ENCODE measurements at regions not wholly inside any gene's neighbourhood (a gene's known extent, or its start where the extent isn't known, plus 50 kb on each side); places are given as distances from the start of the nearest gene placed in this dataset.

GRCh38 chr11:128196235-128196634 is 391.1 kb downstream of the ETS1 start:
- FAIRE-seq (no peak), DNase-seq (ENCODE audit: insufficient read length) (no peak)
- TF ChIP-seq POLR2AphosphoS5 (IDR thresholded peaks at IDR 0.05; ENCODE audit: low read depth, low read length), result no peak
- no peak for TF ChIP-seq TAF1 (IDR thresholded peaks at IDR 0.05; ENCODE audit: borderline replicate concordance, low read depth, low read length)
- no peak for TF ChIP-seq POLR2A (IDR thresholded peaks at IDR 0.05; ENCODE audit: low read depth, low read length)

DNA sequence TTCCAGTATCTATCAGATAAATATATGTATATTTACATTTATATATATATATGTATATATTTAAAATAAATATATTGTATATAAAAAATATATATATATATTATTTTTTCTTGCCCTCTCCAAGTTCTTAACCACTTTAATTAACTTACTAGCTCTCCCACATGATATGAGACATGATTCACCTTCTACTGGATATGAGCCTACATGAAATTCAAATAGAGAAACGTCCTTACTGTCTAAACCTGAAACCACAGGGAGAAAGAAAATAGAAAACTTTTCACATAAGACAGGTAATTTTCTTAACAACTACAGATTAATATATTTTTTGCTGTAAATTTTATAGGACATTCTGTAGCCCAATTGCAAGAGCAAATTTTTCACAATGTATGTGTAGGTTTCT is 391.6 kb downstream of the ETS1 start:
- no peak for FAIRE-seq
- TF ChIP-seq POLR2A (IDR thresholded peaks at IDR 0.05; ENCODE audit: low read depth, low read length), result no peak
- TF ChIP-seq POLR2AphosphoS5 (IDR thresholded peaks at IDR 0.05; ENCODE audit: low read depth, low read length), result no peak
- no peak for TF ChIP-seq TAF1 (IDR thresholded peaks at IDR 0.05; ENCODE audit: borderline replicate concordance, low read depth, low read length)
- no peak for DNase-seq (ENCODE audit: insufficient read length)

- FAIRE-seq, result peak; percentile 54
- TF ChIP-seq POLR2A (IDR thresholded peaks at IDR 0.05; ENCODE audit: low read depth, low read length), result no peak
- TF ChIP-seq TAF1 (IDR thresholded peaks at IDR 0.05; ENCODE audit: borderline replicate concordance, low read depth, low read length), result no peak
- TF ChIP-seq POLR2AphosphoS5 (IDR thresholded peaks at IDR 0.05; ENCODE audit: low read depth, low read length), result no peak
- DNase-seq (ENCODE audit: insufficient read length), result no peak
Measured at GRCh38 chr11:128195057-128195751, 392.2 kb downstream of the ETS1 start.

GRCh38 chr11:128194216-128194615 is 393.1 kb downstream of the ETS1 start:
- peak; percentile 17 for FAIRE-seq
- TF ChIP-seq POLR2AphosphoS5 (IDR thresholded peaks at IDR 0.05; ENCODE audit: low read depth, low read length), result no peak
- no peak for TF ChIP-seq TAF1 (IDR thresholded peaks at IDR 0.05; ENCODE audit: borderline replicate concordance, low read depth, low read length)
- TF ChIP-seq POLR2A (IDR thresholded peaks at IDR 0.05; ENCODE audit: low read depth, low read length), result no peak
- no peak for DNase-seq (ENCODE audit: insufficient read length)

DNA sequence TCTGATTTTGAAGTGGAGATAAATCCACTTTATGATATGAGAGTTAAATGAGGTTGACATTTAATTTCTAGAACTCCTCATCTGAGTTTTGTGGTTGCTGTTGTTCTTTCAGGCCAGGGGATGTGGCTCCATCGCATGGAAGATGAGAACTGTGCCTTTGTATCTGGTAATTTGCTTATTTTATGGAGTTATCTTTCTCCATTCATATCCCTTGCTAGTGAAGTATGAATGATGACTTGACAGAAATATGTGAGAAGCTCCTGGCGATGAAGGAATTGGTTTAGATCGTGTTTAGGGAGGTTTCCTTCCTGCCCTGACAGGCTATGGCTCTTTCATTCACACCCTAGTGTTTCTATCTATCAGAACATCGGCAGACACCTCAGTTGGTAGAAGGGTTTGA is 393.7 kb downstream of the ETS1 start:
- DNase-seq (ENCODE audit: insufficient read length), result no peak
- FAIRE-seq, result peak; percentile 76

DNA sequence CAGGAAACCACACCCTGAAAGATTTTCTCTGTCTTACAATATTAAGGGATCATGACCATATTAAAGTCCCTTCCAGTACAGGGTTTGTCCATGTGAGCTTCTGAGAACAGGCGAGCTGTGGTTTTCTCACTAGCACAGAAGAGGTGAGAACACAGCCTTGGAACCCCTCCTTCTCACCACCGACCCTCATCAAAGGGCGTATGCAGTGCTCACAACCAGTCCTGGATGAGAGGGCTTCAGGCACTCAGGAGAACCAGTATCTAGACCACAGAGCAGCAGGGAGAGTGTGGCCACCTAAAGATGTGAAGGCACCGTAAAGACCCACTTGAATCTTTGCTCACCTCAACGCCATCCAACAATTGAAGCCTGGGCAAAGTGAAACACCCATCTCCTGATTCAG is 397.0 kb downstream of the ETS1 start:
- FAIRE-seq, result no peak
- no peak for TF ChIP-seq POLR2A (IDR thresholded peaks at IDR 0.05; ENCODE audit: low read depth, low read length)
- TF ChIP-seq TAF1 (IDR thresholded peaks at IDR 0.05; ENCODE audit: borderline replicate concordance, low read depth, low read length), result no peak
- no peak for TF ChIP-seq POLR2AphosphoS5 (IDR thresholded peaks at IDR 0.05; ENCODE audit: low read depth, low read length)
- no peak for DNase-seq (ENCODE audit: insufficient read length)

More for the DNA sequence above, 393.7 kb downstream of the ETS1 start:
- no peak for TF ChIP-seq TAF1 (IDR thresholded peaks at IDR 0.05; ENCODE audit: borderline replicate concordance, low read depth, low read length)
- TF ChIP-seq POLR2A (IDR thresholded peaks at IDR 0.05; ENCODE audit: low read depth, low read length), result no peak
- no peak for TF ChIP-seq POLR2AphosphoS5 (IDR thresholded peaks at IDR 0.05; ENCODE audit: low read depth, low read length)

DNA sequence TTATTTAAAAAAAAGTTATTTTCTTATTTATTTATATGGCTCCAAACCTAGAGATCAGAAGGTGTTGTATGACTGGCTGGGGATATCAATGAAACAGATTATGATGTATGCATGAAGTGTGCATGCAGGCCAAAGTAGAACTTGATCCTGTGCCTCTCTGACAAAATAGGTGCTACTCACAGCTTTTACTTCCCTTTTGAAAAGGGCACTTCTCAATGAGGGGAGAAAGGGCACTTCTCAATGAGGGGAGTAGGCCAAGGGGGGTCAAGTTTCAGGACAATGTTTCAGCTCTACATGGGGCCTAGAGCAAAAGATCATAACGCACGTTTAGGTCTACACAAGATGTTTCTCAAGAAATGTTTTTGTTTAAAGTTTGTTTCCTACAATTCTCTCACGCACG is 397.5 kb downstream of the ETS1 start:
- FAIRE-seq (no peak), DNase-seq (ENCODE audit: insufficient read length) (no peak)
- TF ChIP-seq POLR2AphosphoS5 (IDR thresholded peaks at IDR 0.05; ENCODE audit: low read depth, low read length), result no peak
- no peak for TF ChIP-seq TAF1 (IDR thresholded peaks at IDR 0.05; ENCODE audit: borderline replicate concordance, low read depth, low read length)
- no peak for TF ChIP-seq POLR2A (IDR thresholded peaks at IDR 0.05; ENCODE audit: low read depth, low read length)

DNA sequence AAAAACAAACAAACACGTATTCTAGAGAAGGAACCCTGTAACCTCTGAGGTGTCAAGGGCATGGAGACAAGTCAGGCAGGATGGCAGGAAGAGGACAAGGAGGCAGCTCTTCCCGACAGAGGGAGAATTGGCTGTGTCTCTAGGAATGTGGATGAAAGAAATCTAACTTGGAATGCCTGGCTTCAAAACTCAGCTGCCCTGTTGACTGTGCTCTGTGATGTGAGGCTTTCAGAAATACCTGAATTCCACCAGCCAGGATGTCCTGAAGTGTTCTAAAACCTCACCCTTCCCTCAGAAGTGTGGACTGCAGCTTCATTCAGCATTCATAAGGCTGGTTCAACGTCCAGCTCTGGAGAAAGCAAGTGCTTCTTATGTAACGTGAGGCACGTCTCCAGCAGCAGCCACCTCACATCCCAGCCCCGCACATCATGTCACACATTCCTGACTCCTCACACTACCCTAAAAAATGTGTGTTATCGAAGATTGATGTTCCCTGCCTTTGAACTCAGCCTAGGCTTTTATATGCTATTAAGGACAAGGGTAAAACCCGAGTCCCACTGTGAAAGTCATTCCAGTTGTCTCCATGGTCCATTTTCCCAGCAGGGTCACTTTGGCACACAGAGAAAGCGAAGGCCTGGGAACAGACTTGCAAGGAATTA is 398.9 kb downstream of the ETS1 start:
- no peak for FAIRE-seq
- TF ChIP-seq TAF1 (IDR thresholded peaks at IDR 0.05; ENCODE audit: borderline replicate concordance, low read depth, low read length) (no peak), POLR2AphosphoS5 (IDR thresholded peaks at IDR 0.05; ENCODE audit: low read depth, low read length) (no peak), POLR2A (IDR thresholded peaks at IDR 0.05; ENCODE audit: low read depth, low read length) (no peak)

DNA sequence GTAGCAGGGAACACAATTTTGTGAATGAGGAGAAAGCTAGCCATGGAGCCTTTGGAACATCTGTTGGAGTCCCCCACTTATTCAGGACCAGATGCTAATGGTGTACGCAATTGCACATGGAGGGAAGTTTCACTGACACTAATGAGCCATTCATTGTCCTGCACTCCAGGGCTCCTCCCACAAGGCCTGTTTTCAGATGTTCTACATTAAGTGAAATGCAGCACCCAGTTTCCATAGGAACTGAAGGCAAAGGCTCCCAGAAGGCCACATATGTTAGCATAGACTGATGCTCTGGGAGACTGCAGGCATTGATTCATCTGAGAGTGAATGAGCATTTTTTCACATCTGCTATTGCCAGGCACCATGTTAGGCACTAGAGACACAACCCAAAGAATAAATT is 399.5 kb downstream of the ETS1 start:
- no peak for TF ChIP-seq POLR2A (IDR thresholded peaks at IDR 0.05; ENCODE audit: low read depth, low read length)
- no peak for TF ChIP-seq TAF1 (IDR thresholded peaks at IDR 0.05; ENCODE audit: borderline replicate concordance, low read depth, low read length)
- no peak for TF ChIP-seq POLR2AphosphoS5 (IDR thresholded peaks at IDR 0.05; ENCODE audit: low read depth, low read length)
- DNase-seq (ENCODE audit: insufficient read length) (no peak), FAIRE-seq (no peak)

More for the DNA sequence above, 398.9 kb downstream of the ETS1 start:
- DNase-seq (ENCODE audit: insufficient read length), result no peak

GRCh38 chr11:128187377-128187776 is 400.0 kb downstream of the ETS1 start:
- TF ChIP-seq TAF1 (IDR thresholded peaks at IDR 0.05; ENCODE audit: borderline replicate concordance, low read depth, low read length) (no peak), POLR2A (IDR thresholded peaks at IDR 0.05; ENCODE audit: low read depth, low read length) (no peak), POLR2AphosphoS5 (IDR thresholded peaks at IDR 0.05; ENCODE audit: low read depth, low read length) (no peak)
- FAIRE-seq (no peak), DNase-seq (ENCODE audit: insufficient read length) (no peak)

DNA sequence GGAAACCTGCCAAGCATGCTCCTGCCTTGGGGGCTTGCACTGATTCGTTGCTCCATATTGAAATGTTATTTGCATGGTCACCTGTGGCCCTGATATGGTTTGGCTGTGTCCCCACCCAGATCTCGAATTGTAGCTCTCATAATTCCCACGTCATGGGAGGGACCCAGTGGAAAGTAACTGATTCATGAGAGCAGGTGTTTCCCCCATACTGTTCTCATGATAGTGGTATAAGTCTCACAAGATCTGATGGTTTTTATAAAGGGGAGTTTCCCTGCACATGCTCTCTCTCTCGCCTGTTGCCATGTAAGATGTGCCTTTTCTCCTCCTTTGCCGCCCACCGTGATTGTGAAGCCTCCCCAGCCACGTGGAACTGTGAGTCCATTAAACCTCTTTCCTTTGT is 402.4 kb downstream of the ETS1 start:
- DNase-seq (ENCODE audit: insufficient read length), result no peak
- TF ChIP-seq POLR2A (IDR thresholded peaks at IDR 0.05; ENCODE audit: low read depth, low read length), result no peak
- no peak for TF ChIP-seq POLR2AphosphoS5 (IDR thresholded peaks at IDR 0.05; ENCODE audit: low read depth, low read length)
- TF ChIP-seq TAF1 (IDR thresholded peaks at IDR 0.05; ENCODE audit: borderline replicate concordance, low read depth, low read length), result no peak
- no peak for FAIRE-seq

- no peak for DNase-seq (ENCODE audit: insufficient read length)
- FAIRE-seq, result no peak
- no peak for TF ChIP-seq POLR2A (IDR thresholded peaks at IDR 0.05; ENCODE audit: low read depth, low read length)
Measured at GRCh38 chr11:128182844-128183243, 404.5 kb downstream of the ETS1 start.
